Omental fat pad (tissue), 3 donors: ENCODE measurements at regions not wholly inside any gene's neighbourhood (a gene's known extent, or its start where the extent isn't known, plus 50 kb on each side); places are given as distances from the start of the nearest gene placed in this dataset.

Source experiments
- ATAC-seq: fragments of 150-250 bp; one replicate; pipeline ENCODE4 v1.9.1; 2016; ENCODE audit warnings: mild to moderate bottlenecking, moderate library complexity; ENCODE audit not compliant: low FRiP score
- DNase-seq: peaks from one replicate; pipeline ENCODE4 v3.0.0-alpha.2; 2019; ENCODE audit warnings: low spot score
- TF ChIP-seq, protein P1 (sequence below), 3 donors: fragments of 450-650 bp; IDR thresholded peaks; one replicate each; pipeline ENCODE4 v1.5.1; 2016 to 2017; ENCODE audit warnings: antibody characterized with exemption in 3 of 3, mild to moderate bottlenecking in 3 of 3, moderate library complexity in 2 of 3

DNA sequence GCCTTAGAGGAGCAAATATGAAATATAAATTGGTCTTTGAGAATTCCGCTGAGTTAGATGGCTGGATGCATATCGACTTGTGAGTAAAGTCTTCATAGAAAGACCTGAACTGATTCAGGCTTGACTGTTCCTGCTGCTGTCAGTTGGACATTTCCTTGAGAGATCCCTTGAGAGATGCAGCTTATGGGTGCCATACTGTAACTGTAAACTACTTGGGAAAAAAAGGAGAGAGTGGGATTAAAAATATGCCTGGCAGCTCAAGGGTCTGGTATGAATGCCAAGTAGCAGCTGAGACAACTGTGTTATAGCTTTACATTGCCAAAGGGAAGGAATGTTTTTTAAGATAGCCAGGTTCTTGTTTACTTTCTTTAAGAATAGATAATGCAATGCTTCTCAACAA is 926.6 kb downstream of the EPHA3 start:
- TF ChIP-seq, protein P1, sequence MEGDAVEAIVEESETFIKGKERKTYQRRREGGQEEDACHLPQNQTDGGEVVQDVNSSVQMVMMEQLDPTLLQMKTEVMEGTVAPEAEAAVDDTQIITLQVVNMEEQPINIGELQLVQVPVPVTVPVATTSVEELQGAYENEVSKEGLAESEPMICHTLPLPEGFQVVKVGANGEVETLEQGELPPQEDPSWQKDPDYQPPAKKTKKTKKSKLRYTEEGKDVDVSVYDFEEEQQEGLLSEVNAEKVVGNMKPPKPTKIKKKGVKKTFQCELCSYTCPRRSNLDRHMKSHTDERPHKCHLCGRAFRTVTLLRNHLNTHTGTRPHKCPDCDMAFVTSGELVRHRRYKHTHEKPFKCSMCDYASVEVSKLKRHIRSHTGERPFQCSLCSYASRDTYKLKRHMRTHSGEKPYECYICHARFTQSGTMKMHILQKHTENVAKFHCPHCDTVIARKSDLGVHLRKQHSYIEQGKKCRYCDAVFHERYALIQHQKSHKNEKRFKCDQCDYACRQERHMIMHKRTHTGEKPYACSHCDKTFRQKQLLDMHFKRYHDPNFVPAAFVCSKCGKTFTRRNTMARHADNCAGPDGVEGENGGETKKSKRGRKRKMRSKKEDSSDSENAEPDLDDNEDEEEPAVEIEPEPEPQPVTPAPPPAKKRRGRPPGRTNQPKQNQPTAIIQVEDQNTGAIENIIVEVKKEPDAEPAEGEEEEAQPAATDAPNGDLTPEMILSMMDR (IDR thresholded peaks at IDR 0.05) = no peak
- no peak for DNase-seq

DNA sequence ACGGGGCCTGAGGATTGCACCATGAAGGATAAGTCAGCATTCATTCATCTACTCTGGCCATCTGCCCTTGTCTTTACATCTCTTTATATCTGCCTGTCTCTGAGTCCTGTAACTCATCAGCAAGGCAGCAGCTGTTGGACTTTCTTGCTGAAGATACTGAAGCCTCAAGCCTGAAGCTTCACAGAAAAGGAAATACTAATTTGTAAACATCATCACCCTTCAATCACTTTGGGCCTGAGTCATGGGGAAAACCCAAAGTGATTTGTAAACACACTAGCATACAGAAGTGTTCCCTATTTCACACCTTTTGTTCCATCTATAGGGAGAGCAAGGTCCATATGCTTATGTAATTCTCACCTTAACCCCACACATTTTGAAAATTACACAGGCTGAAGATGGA is 928.2 kb downstream of the EPHA3 start:
- TF ChIP-seq, protein P1 (IDR thresholded peaks at IDR 0.05) = no peak
- DNase-seq (no peak), ATAC-seq (no peak)

More for the DNA sequence above, 926.6 kb downstream of the EPHA3 start:
- ATAC-seq = no peak

DNA sequence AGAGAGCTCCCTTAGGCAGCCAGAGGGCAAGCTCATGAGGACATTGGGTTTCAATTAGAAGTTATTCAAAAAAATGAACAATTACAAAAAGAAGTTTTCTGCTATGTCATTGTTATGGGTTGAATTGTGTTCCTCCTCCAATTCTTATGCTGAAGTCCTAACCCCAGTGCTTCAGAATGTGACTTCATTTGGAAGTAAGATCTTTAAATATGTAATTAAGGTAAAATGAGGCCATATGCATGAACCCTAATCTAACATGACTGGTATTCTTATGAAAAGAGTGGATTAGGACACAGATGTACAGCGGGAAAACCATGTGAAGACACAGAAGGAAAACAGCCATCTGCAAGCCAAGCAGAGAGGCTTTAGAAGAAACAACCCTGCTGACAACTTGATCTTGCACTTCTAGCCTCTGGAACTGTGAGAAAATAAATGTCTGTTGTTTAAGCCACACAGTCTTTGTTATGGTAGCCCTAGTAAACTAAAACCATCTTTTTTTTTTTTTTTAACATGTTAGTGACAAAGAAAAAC is 929.6 kb downstream of the EPHA3 start:
- TF ChIP-seq, protein P1 (IDR thresholded peaks at IDR 0.05) = no peak
- ATAC-seq (no peak), DNase-seq (no peak)

DNA sequence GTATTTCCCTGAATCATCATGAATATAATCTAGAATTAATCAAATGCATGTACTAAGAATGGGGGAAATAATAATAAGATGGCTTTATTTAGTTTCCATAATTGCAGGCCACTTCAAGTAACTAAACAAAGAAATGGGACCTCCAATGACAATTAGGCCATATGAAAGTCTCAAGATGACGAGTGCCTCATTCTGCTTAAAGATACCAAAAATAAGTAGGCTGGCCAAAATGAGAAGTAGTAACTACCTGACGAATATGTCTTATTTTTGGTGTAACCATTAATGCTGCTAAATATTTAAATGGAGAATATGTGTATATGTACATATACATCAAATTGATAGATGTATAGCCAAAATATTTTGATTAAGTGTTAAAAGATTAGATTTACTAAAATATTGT is 932.6 kb downstream of the EPHA3 start:
- no peak for DNase-seq
- ATAC-seq = no peak
- TF ChIP-seq, protein P1 (IDR thresholded peaks at IDR 0.05) = no peak

DNA sequence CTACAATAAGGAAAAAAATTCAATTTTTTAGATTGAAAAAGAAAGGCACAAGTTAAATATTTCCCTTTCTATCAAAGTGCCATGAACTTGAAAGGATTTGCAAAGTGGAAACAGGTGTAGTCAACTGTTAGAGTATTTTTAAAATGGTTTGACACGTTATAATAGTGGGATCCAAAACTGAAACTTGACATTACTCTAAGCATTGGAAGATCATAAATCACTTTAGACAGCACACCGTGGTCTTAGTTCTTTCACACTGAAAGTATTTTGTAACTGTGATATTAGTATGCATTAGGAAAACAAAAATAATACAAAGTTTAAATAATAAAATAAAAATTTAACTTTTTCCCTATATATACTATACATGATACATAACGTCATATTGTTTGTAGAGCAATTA is 933.1 kb downstream of the EPHA3 start:
- ATAC-seq (no peak), DNase-seq (no peak)
- TF ChIP-seq, protein P1 (IDR thresholded peaks at IDR 0.05) = no peak

DNA sequence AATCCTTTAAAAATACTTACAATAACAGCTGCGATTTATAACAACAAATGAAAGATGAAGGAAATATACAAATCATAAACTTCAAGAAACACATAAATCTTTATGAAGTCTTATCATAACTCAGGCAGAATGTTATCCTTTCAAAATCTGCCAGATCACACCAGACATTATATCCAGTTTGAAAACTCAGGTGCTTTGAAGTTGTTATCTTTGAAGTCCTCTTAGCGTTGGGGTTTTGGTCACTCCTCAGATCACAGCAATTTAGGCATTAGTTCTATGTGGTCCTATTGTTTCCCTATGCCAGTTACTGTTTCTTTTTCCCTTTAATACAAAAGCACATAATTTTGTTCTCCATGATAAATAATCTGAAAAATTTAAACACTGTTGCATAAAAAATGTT is 934.6 kb downstream of the EPHA3 start:
- TF ChIP-seq, protein P1 (IDR thresholded peaks at IDR 0.05) = no peak
- DNase-seq (no peak), ATAC-seq (no peak)

DNA sequence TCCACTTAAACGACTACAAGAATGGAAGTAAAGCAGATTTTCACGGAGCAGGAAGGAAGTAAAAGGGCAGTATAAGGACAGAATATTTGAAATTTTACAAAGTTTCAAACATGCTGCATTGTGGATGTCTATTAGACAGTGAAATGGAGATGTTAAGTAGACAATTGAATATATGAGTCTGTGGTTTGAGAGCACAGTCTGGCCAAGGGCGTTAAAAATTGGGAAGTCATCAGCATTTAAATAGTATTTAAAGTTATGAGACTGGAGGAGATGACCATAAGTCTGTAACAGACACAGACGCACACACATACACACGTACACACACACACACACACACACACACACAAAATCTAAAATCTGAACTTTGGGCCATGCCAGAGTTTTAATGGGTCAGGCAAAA is 935.9 kb downstream of the EPHA3 start:
- ATAC-seq (no peak), DNase-seq (no peak)
- TF ChIP-seq, protein P1 (IDR thresholded peaks at IDR 0.05) = no peak
